ENCODE measurements at regions not wholly inside any gene's neighbourhood (a gene's known extent, or its start where the extent isn't known, plus 50 kb on each side); places are given as distances from the start of the nearest gene placed in this dataset.
"Not testable (repeated sequence)": the region's sequence is repeated elsewhere in the genome, so short reads cannot be mapped to it uniquely, and the experiment has no call there.

GRCh38 chr2:58377181-58377580, 136.1 kb upstream of the FANCL start:
- DNase-seq (ENCODE audit: low read depth in 1 of 2, low spot score in 1 of 2) = no peak

- DNase-seq (ENCODE audit: low read depth in 1 of 2, low spot score in 1 of 2) = no peak
Observed at GRCh38 chr2:58376592-58376991, 135.5 kb upstream of the FANCL start.

DNA sequence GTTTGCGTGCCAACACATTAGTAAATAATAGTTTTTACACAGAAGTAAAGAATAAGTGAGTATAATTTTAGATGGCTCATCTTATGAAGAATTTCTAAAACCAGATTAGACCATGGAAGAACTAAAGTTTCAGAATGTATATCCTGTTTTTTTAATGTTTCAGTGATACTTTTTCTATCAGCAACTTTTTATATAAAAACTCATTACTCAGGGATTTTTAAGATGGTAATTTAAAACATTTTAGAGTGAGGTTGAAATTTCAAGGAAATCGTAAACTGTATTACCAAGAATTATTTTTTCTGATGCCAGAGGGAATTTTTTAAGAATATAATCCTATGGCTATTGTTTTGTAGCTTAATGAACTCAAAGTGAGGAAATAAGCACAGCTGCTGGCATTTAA, 128.5 kb upstream of the FANCL start:
- no peak for DNase-seq (ENCODE audit: low read depth in 1 of 2, low spot score in 1 of 2)

DNA sequence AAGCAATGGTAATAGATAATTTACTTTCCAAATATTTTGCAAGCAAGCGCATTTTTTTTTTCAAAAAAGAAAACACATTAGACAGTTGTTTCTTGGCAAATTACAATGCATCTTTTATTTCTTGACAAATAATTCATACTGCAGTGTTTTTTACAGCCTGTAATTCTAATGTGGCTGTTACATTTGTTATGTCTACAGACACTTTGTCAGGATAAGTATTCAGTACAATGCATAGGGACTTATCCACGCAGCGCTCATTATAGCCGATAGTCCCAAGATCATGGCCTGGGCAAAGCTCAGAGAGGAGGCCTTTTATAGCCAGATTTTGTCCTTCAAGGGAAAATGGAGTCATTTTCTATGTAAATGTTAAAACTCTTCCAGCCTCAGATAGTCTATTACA, 123.0 kb upstream of the FANCL start:
- no peak for DNase-seq (ENCODE audit: low read depth in 1 of 2, low spot score in 1 of 2)

DNA sequence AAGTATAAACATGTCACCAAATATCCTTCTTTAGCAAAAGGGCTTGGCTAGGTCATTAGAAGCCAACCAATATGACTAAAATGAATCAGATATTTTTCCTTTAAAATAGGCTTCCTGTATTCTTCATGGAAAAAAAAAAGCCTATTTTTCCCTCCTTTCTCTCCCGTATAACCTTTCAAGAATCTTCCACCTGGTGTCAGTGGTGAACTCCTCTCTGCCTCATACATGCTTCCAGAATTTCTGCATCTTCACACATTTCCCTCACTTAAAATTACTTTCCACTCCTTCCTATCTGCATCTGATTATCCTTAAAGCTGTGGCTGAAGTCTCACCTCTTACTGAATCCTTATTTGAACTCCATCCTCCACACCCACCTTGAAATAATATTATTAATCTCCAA, 116.9 kb upstream of the FANCL start:
- DNase-seq (ENCODE audit: low read depth in 1 of 2, low spot score in 1 of 2) = no peak

DNA sequence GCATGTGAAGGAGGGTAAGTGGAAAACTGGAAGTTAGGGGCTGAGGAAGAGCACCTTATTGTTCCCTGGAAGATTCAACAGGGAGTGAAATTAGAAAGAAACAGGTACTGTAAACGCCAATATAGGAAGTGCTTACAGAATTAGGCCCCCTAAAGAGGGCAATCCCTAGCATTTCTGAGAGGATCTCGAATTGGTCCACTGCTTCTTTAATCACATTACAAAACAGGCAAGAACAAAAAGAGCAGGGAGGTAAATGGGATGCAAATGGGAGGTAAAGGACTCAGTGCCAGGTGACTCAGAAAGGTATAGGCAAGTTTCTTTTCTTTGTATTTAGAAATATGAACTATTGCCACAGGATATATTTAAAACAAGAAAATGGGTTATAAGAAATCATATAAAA, 116.4 kb upstream of the FANCL start:
- no peak for DNase-seq (ENCODE audit: low read depth in 1 of 2, low spot score in 1 of 2)

DNA sequence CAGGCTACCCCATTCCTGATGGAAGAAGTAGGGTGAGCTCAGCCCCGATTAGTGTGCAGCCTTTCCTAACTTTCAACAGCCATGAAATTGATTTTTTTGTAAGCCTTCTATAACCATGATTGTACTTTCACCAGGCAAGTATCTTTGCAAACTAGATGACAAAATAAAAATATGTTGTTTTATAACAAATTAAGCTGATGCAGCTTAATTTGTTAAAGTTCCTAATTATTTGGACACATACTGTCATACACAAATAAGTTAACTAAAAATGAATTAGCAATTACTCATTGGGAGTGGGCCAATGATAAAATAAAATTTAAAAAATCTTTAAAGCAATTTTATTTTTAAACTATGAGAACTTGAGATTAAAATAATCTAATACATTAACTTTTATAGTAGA, 113.1 kb upstream of the FANCL start:
- DNase-seq (ENCODE audit: low read depth in 1 of 2, low spot score in 1 of 2) = no peak

GRCh38 chr2:58350484-58350883, 109.4 kb upstream of the FANCL start:
- DNase-seq (ENCODE audit: low read depth in 1 of 2, low spot score in 1 of 2) = no peak

- DNase-seq (ENCODE audit: low read depth in 1 of 2, low spot score in 1 of 2) = no peak
Observed at GRCh38 chr2:58347810-58348209, 106.7 kb upstream of the FANCL start.

- no peak for DNase-seq (ENCODE audit: low read depth in 1 of 2, low spot score in 1 of 2)
Observed at GRCh38 chr2:58341047-58341446, 99.9 kb upstream of the FANCL start.

- no peak for DNase-seq (ENCODE audit: low read depth in 1 of 2, low spot score in 1 of 2)
Observed at GRCh38 chr2:58339548-58340243, 98.6 kb upstream of the FANCL start.

DNA sequence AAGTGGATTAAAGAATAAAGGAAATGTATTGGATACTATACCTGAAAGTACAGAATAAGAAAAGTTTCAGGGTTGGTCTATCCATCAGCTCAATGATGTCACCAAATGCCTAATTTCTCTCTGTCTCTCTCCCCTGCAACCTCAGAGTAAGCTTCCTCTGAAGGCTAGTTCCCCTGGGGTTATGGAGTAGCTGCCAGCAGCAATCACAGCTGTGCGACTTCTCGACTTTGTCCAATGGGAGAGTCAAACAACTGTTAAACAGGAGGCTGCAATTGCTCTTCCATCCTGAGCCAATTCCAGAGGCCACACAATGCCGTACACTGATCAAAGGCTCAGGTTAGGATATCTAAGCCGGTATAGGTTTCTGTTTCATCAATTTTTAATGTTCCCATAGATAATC, 95.3 kb upstream of the FANCL start:
- DNase-seq (ENCODE audit: low read depth in 1 of 2, low spot score in 1 of 2) = no peak

DNA sequence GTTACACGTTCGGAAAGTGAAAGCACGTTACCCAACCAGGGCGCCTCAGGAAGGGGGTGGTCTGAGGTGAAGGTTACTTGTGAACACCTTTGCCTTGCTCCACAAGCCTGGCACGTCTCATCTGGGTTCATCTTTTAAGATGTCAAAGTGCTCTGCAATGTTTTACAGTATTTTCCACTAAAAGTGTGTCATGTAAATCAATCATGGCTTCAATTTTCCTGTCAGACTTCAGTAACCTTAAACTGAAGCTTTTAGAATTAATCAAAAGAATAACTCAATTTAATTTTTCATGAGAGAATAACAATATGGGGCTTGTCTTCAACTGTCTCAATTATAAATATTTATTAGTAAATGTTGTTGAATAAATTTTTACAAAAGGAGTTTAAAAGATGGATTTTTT, 93.3 kb upstream of the FANCL start:
- DNase-seq (ENCODE audit: low read depth in 1 of 2, low spot score in 1 of 2) = no peak

DNA sequence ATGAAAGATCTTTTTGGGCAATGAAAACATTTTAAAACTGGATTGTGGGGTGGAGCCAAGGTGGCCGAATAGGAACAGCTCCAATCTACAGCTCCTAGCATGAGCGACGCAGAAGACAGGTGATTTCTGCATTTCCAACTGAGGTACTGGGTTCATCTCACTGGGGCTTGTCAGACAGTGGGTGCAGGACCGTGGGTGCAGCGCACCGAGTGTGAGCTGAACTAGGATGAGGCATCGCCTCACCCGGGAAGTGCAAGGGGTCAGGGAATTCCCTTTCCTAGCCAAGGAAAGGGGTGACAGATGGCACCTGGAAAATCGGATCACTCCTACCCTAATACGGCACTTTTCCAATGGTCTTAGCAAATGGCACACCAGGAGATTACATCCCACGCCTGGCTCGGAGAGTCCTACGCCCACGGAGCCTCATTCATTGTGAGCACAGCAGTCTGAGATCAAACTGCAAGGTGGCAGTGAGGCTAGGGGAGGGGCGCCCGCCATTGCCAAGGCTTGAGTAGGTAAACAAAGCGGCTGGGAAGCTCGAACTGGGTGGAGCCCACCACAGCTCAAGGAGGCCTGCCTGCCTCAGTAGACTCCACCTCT, 84.3 kb upstream of the FANCL start:
- not testable (repeated sequence) for DNase-seq (ENCODE audit: low read depth in 1 of 2, low spot score in 1 of 2)

- DNase-seq (ENCODE audit: low read depth in 1 of 2, low spot score in 1 of 2) = no peak
Observed at GRCh38 chr2:58319481-58319880, 78.4 kb upstream of the FANCL start.

GRCh38 chr2:58318949-58319348, 77.8 kb upstream of the FANCL start:
- DNase-seq (ENCODE audit: low read depth in 1 of 2, low spot score in 1 of 2) = not testable (repeated sequence)

DNA sequence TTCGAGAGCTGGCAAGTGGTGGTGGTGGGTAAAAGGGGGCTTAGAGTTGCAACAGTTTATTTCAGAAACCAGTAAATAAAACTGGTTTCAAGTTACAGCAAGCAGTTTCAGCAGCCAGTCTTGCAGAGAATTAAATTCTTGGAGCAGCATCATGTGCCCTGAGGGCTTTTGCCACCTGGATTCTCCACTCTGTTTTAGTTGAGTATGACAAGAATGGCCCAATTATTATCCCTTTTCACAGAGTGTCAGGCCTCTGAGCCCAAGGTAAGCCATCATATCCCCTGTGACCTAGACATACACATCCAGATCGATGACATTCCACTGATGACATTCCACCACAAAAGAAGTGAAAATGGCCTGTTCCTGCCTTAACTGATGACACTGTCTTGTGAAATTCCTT, 72.8 kb upstream of the FANCL start:
- no peak for DNase-seq (ENCODE audit: low read depth in 1 of 2, low spot score in 1 of 2)

DNA sequence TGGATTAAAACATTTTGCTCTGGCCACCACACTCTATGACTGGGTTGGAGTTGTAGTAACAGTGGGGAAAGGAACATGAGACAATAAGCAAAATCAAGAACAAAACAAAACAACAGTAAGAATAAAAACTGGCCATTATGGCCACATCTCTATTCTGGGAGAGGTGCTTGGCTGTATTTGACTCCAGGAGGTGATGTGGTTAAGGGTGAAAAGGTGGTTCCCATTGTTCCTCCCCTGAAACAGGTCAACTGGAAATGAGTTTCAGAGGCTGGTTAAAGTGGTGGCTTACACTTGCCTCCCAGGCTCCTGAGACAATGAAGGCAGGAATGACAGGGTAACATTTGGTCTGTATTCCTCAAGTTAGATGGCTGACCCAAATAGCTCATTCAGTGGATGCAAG, 67.3 kb upstream of the FANCL start:
- no peak for DNase-seq (ENCODE audit: low read depth in 1 of 2, low spot score in 1 of 2)

DNA sequence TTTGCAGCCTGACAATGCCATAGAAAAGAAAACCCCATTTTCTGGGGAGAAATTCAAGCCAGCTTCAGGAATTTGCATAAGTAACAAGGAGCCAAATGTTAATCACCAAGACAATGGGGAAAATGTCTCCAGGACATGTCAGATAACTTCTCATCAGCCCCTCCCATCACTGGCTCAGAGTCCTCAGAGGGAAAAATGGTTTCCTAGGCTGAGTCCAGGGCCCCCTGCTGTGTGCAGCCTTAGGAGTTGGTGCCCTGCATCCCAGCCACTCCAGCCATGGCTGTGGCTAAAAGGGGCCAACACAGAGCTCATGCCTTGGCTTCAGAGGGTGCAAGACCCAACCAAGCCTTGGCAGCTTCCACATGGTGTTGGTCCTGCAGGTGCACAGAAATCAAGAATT, 63.7 kb upstream of the FANCL start:
- no peak for DNase-seq (ENCODE audit: low read depth in 1 of 2, low spot score in 1 of 2)

- DNase-seq (ENCODE audit: low read depth in 1 of 2, low spot score in 1 of 2) = no peak
Observed at GRCh38 chr2:58299123-58299522, 58.0 kb upstream of the FANCL start.

- no peak for DNase-seq (ENCODE audit: low read depth in 1 of 2, low spot score in 1 of 2)
Observed at GRCh38 chr2:58293056-58293455, 51.9 kb upstream of the FANCL start.

DNA sequence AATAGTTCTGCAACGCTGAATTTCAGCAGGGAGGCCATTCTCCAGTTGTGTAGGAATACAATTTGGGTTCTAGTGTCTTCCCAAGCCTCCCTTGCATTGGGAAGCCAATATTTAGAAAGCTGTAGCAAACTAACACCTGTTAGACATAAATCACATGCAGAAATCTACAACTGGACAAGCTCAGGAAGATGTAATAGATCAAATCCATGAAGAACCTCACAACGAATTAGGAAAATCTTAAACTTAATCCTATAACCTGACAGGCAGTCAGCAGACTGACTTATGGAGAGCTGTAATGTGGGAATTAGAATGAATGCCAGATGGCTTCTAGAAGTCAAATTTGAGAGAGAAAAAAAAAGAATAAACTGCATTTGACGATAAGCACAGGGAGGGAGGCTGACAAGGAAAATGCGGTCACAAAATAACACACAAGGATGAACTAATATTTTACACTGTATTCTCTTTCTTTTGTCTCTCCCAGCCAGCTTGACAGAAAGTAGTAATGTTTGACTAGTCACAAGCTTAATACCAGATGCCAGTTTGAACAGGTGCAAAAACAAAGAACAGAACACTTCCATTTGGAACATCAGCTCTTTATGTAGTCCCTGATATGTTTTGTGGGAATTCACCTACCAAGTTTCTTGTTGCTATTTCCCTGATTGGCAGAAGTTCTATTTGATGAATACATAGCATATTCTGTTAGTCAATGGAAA, 50.8 kb upstream of the FANCL start:
- DNase-seq (ENCODE audit: low read depth in 1 of 2, low spot score in 1 of 2) = no peak

Data from stimulated activated CD4-positive, alpha-beta T cell treated with anti-CD3 and anti-CD28 coated beads, Interleukin-15, amount 100 ng/mL, for 1 hour (primary cell).